Esophagus muscularis mucosa (tissue), 3 donors: ENCODE measurements at regions not wholly inside any gene's neighbourhood (a gene's known extent, or its start where the extent isn't known, plus 50 kb on each side); places are given as distances from the start of the nearest gene placed in this dataset.

Experiments used
- CTCF ChIP-seq, 3 experiments: fragments of 200-600 bp in 2 of 3; fragments of 450-650 bp in 1 of 3; sonication (generic) in 2 of 3; IDR thresholded peaks; one replicate each; pipeline ENCODE4 v1.5.1; 2017 to 2019; ENCODE audit warnings: antibody characterized with exemption in 3 of 3, mild to moderate bottlenecking in 2 of 3, moderate library complexity in 1 of 3
- POLR2A ChIP-seq: fragments of 450-650 bp; IDR thresholded peaks from one replicate; pipeline ENCODE4 v1.6.1; 2017; ENCODE audit warnings: antibody characterized with exemption, moderate library complexity, mild to moderate bottlenecking, low read depth
- POLR2AphosphoS5 ChIP-seq, 2 donors: sonication (generic); formaldehyde crosslinking; IDR thresholded peaks; one replicate each; pipeline ENCODE4 v1.6.1; 2017; ENCODE audit warnings: antibody characterized with exemption in 2 of 2

DNA sequence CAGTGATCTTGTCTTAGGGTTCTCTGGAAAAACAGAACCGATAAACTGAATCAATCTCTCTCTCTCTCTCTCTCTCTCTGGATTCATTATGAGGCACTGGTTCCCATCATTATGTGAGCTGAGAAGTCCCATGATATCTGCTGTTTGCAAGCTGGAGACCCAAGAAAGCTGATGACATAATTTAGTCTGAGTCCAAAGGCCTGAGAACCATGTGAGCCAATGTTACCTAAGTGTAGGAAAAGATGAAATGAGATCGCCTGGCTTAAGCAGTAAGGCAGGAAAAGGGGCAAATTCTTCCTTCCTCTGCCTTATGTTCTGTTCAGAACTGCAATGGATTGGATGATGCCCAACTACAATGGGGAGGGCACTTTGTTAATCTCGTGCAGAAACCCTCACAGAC lies 207.4 kb downstream of the RBM46 start:
- TF ChIP-seq CTCF (IDR thresholded peaks at IDR 0.05): no peak
- TF ChIP-seq POLR2A: no peak
- TF ChIP-seq POLR2AphosphoS5 (IDR thresholded peaks at IDR 0.05): no peak
